ENCODE measurements at regions not wholly inside any gene's neighbourhood (a gene's known extent, or its start where the extent isn't known, plus 50 kb on each side); places are given as distances from the start of the nearest gene placed in this dataset.

DNA sequence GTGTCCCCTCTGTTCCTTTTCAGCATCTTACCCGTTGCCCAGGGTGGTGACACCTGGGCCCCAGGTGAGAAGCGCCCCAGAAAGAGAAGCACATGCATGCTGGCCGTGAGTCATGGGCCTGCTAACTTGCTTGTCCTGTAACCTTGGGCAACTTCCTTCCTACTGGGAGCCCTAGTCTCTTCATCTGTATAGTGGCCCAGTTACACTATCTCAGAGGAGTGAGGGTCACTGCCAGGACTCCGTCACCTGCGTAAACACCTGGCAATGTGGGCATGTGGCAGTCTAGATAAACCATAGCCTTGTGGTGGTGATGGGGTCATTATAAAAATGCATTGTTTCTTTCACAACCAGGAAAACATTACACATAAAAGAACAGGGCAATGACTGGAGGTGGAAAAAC is 125.2 kb downstream of the SLC25A47 start:
- ChIA-PET POLR2A (no interaction called here), CTCF (no interaction called here)
- TF ChIP-seq, protein P1, sequence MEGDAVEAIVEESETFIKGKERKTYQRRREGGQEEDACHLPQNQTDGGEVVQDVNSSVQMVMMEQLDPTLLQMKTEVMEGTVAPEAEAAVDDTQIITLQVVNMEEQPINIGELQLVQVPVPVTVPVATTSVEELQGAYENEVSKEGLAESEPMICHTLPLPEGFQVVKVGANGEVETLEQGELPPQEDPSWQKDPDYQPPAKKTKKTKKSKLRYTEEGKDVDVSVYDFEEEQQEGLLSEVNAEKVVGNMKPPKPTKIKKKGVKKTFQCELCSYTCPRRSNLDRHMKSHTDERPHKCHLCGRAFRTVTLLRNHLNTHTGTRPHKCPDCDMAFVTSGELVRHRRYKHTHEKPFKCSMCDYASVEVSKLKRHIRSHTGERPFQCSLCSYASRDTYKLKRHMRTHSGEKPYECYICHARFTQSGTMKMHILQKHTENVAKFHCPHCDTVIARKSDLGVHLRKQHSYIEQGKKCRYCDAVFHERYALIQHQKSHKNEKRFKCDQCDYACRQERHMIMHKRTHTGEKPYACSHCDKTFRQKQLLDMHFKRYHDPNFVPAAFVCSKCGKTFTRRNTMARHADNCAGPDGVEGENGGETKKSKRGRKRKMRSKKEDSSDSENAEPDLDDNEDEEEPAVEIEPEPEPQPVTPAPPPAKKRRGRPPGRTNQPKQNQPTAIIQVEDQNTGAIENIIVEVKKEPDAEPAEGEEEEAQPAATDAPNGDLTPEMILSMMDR (IDR thresholded peaks at IDR 0.05; ENCODE audit: unreplicated experiment) = no peak
- DNase-seq (ENCODE audit: unreplicated experiment) = no peak
- no peak overlapping the region for H3K27ac Mint-ChIP-seq (ENCODE audit: low read depth, unreplicated experiment)
- no peaks in the 10 kb centered on the region for H3K27me3 Mint-ChIP-seq (ENCODE audit: insufficient read depth, unreplicated experiment)
- no peaks in the 10 kb centered on the region for H3K9me3 Mint-ChIP-seq (ENCODE audit: unreplicated experiment)
- H3K4me3 Mint-ChIP-seq (ENCODE audit: unreplicated experiment) = no peak overlapping the region
- intact Hi-C loops (cut with micrococcal nuclease) = no loop called here
- H3K36me3 Mint-ChIP-seq (ENCODE audit: insufficient read depth, unreplicated experiment) = no peaks in the 10 kb centered on the region
- BruUV-seq (replicated peaks) = no TSS peak
- peaks cover 13% of the 10 kb centered on the region for H3K4me1 Mint-ChIP-seq (ENCODE audit: insufficient read depth, unreplicated experiment)

DNA sequence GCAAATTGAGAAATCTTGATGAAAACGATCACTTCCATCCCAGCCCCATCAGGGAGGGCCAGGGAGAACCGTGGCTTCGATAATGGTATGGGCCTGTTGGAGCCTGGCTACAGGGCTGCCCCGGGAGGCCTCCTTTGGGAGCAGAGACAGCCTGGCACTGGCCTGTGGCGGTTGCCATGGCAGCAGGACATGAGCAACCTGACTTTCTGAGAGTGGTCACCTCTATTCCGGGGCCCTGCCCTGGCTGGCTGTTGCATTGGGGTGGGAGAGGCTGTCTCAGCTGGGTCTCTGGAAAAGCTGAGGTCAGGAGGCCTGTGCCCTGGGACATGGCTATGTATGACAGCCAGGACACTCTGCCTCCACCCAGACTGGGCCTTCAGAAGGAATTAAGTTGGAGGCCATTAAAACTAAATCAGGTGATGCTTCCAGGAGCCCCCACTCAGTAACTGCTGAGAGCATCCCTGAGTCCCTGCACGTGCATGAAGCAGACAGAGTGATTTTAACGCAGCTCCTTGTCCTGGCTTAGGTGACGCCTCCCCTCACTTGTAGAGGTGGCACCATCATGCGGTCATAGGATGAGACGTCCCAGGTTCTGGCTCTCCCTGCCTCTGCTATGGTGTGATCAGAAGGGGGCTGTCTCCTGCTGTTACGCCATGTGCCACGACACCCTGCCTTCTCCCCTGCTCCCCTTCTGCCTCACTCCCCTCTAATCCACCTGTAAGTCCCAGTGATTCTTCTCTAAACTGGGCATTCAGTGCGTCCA is 126.3 kb downstream of the SLC25A47 start:
- Mint-ChIP-seq H3K27ac (ENCODE audit: low read depth, unreplicated experiment) (no peak overlapping the region), H3K4me1 (ENCODE audit: insufficient read depth, unreplicated experiment) (peaks cover 9% of the 10 kb centered on the region), H3K27me3 (ENCODE audit: insufficient read depth, unreplicated experiment) (no peaks in the 10 kb centered on the region), H3K4me3 (ENCODE audit: unreplicated experiment) (no peak overlapping the region), H3K36me3 (ENCODE audit: insufficient read depth, unreplicated experiment) (no peaks in the 10 kb centered on the region), H3K9me3 (ENCODE audit: unreplicated experiment) (no peaks in the 10 kb centered on the region)
- TF ChIP-seq, protein P1 (IDR thresholded peaks at IDR 0.05; ENCODE audit: unreplicated experiment) = no peak
- DNase-seq (ENCODE audit: unreplicated experiment) = no peak
- intact Hi-C loops (cut with micrococcal nuclease) = no loop called here
- ChIA-PET CTCF (interaction anchor here (0.6 to 2.1 kb wide), 3 partner anchors 9 to 196 kb away, joined by 3 to 4 read pairs (median 4); no protein-coding TSS in a partner anchor), POLR2A (no interaction called here)
- no TSS peak for BruUV-seq (replicated peaks)

GRCh38 chr14:100450049-100450448 is 126.9 kb downstream of the SLC25A47 start:
- no peak for DNase-seq (ENCODE audit: unreplicated experiment)
- H3K4me1 Mint-ChIP-seq (ENCODE audit: insufficient read depth, unreplicated experiment) = peaks cover 9% of the 10 kb centered on the region
- TF ChIP-seq, protein P1 (IDR thresholded peaks at IDR 0.05; ENCODE audit: unreplicated experiment) = no peak
- H3K36me3 Mint-ChIP-seq (ENCODE audit: insufficient read depth, unreplicated experiment) = no peaks in the 10 kb centered on the region
- CTCF ChIA-PET = interaction anchor here (0.6 to 2.1 kb wide), 3 partner anchors 9 to 196 kb away, joined by 3 to 4 read pairs (median 4); no protein-coding TSS in a partner anchor
- H3K27me3 Mint-ChIP-seq (ENCODE audit: insufficient read depth, unreplicated experiment) = no peaks in the 10 kb centered on the region
- no peak overlapping the region for H3K4me3 Mint-ChIP-seq (ENCODE audit: unreplicated experiment)
- POLR2A ChIA-PET = no interaction called here
- intact Hi-C loops (cut with micrococcal nuclease) = no loop called here
- BruUV-seq (replicated peaks) = no TSS peak
- H3K9me3 Mint-ChIP-seq (ENCODE audit: unreplicated experiment) = no peaks in the 10 kb centered on the region
- H3K27ac Mint-ChIP-seq (ENCODE audit: low read depth, unreplicated experiment) = no peak overlapping the region

DNA sequence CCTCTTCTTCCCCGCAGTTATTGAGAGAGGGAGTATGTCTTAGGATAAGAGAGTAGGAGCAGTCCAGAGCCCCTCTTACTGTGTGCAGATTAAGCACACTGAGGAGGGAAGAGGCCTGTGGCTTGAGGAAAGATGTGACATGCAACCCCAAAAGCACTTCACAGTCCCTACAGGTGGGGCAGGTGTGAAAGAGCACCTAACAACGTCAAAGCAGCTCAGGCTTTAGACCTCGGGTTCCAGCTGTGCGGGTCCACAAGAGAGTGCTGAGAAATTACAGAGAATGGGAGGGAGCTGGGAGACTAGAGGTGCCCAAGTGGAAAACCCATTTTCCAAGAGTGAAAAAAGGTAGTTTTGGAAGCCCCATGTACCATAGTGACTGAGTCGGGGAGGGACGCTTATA is 127.6 kb downstream of the SLC25A47 start:
- H3K4me3 Mint-ChIP-seq (ENCODE audit: unreplicated experiment) = no peak overlapping the region
- H3K27ac Mint-ChIP-seq (ENCODE audit: low read depth, unreplicated experiment) = no peak overlapping the region
- BruUV-seq (replicated peaks) = no TSS peak
- H3K4me1 Mint-ChIP-seq (ENCODE audit: insufficient read depth, unreplicated experiment) = peaks cover 9% of the 10 kb centered on the region
- no peaks in the 10 kb centered on the region for H3K36me3 Mint-ChIP-seq (ENCODE audit: insufficient read depth, unreplicated experiment)
- TF ChIP-seq, protein P1 (IDR thresholded peaks at IDR 0.05; ENCODE audit: unreplicated experiment) = no peak
- ChIA-PET CTCF (interaction anchor here (0.6 to 2.1 kb wide), 2 partner anchors 33 to 288 kb away, joined by 4 read pairs; no protein-coding TSS in a partner anchor), POLR2A (no interaction called here)
- no peak for DNase-seq (ENCODE audit: unreplicated experiment)
- no peaks in the 10 kb centered on the region for H3K27me3 Mint-ChIP-seq (ENCODE audit: insufficient read depth, unreplicated experiment)
- no peaks in the 10 kb centered on the region for H3K9me3 Mint-ChIP-seq (ENCODE audit: unreplicated experiment)
- intact Hi-C loops (cut with micrococcal nuclease) = no loop called here
